HepG2 (cell line): ENCODE measurements at regions not wholly inside any gene's neighbourhood (a gene's known extent, or its start where the extent isn't known, plus 50 kb on each side); places are given as distances from the start of the nearest gene placed in this dataset.

Experiments
- BORCS8-MEF2B ChIP-seq: sonication (generic); formaldehyde crosslinking; IDR thresholded peaks from 2 replicates; pipeline ENCODE4 v1.8.0; 2022; ENCODE audit warnings: mild to moderate bottlenecking, missing genetic modification reagents
- E2F5 ChIP-seq: sonication (generic); formaldehyde crosslinking; conservative IDR thresholded peaks from 2 replicates; pipeline ENCODE4 v1.4.0; 2020; ENCODE audit warnings: missing genetic modification reagents
- FOSL1 ChIP-seq: sonication (generic); formaldehyde crosslinking; IDR thresholded peaks from 2 replicates; pipeline ENCODE4 v1.9.0; 2021; ENCODE audit warnings: missing genetic modification reagents, borderline replicate concordance
- FOXK1 ChIP-seq: sonication (generic); formaldehyde crosslinking; IDR thresholded peaks from 2 replicates; pipeline ENCODE4 v1.4.0; 2020; ENCODE audit warnings: low read depth, missing genetic modification reagents, borderline replicate concordance
- HOXA7 ChIP-seq: sonication (generic); formaldehyde crosslinking; IDR thresholded peaks from 2 replicates; pipeline ENCODE4 v1.8.1; 2022; ENCODE audit warnings: mild to moderate bottlenecking, missing genetic modification reagents, moderate library complexity
- JUN ChIP-seq: sonication (generic); formaldehyde crosslinking; IDR thresholded peaks from 2 replicates; pipeline ENCODE4 v1.4.0; 2020; ENCODE audit warnings: mild to moderate bottlenecking, missing genetic modification reagents
- KMT2A ChIP-seq: sonication (generic); formaldehyde crosslinking; IDR thresholded peaks from 2 replicates; pipeline ENCODE4 v1.4.0; 2020; ENCODE audit warnings: missing genetic modification reagents
- MTA1 ChIP-seq: sonication (generic); formaldehyde crosslinking; IDR thresholded peaks from 2 replicates; pipeline ENCODE4 v1.4.0; 2020; ENCODE audit warnings: missing genetic modification reagents, mild to moderate bottlenecking, borderline replicate concordance
- NBN ChIP-seq: fragments of 450-650 bp; conservative IDR thresholded peaks from 2 replicates; pipeline ENCODE4 v1.6.1; 2017
- RFXAP ChIP-seq: sonication (generic); formaldehyde crosslinking; IDR thresholded peaks from 2 replicates; pipeline ENCODE4 v1.4.0; 2020; ENCODE audit warnings: missing genetic modification reagents, borderline replicate concordance
- SAP130 ChIP-seq: IDR thresholded peaks from 2 replicates; pipeline ENCODE4 v1.6.1; 2016; ENCODE audit warnings: low read depth
- SATB2 ChIP-seq: sonication (generic); formaldehyde crosslinking; IDR thresholded peaks from 2 replicates; pipeline ENCODE4 v1.5.0; 2020; ENCODE audit warnings: missing genetic modification reagents
- ZBTB1 ChIP-seq: sonication (generic); formaldehyde crosslinking; IDR thresholded peaks from 2 replicates; pipeline ENCODE4 v1.4.0; 2020; ENCODE audit warnings: missing genetic modification reagents, borderline replicate concordance
- ZBTB43 ChIP-seq: sonication (generic); formaldehyde crosslinking; conservative IDR thresholded peaks from 2 replicates; pipeline ENCODE4 v1.4.0; 2020; ENCODE audit warnings: missing genetic modification reagents
- ZNF274 ChIP-seq: sonication (generic); formaldehyde crosslinking; IDR thresholded peaks from 2 replicates; pipeline ENCODE4 v1.5.1; 2020; ENCODE audit warnings: mild to moderate bottlenecking, missing genetic modification reagents
- ZNF281 ChIP-seq: sonication (generic); formaldehyde crosslinking; IDR thresholded peaks from 2 replicates; pipeline ENCODE4 v1.4.0; 2020; ENCODE audit warnings: missing genetic modification reagents, borderline replicate concordance
- ZNF329 ChIP-seq: sonication (generic); formaldehyde crosslinking; IDR thresholded peaks from 2 replicates; pipeline ENCODE4 v1.9.0; 2021; ENCODE audit warnings: low read depth, mild to moderate bottlenecking, missing genetic modification reagents
- ZNF432 ChIP-seq: sonication (generic); formaldehyde crosslinking; IDR thresholded peaks from 2 replicates; pipeline ENCODE4 v1.5.0; 2020; ENCODE audit warnings: missing genetic modification reagents, mild to moderate bottlenecking, borderline replicate concordance
- ZNF564 ChIP-seq: sonication (generic); formaldehyde crosslinking; IDR thresholded peaks from 2 replicates; pipeline ENCODE4 v1.8.1; 2023; ENCODE audit warnings: mild to moderate bottlenecking, missing genetic modification reagents
- ZNF569 ChIP-seq: sonication (generic); formaldehyde crosslinking; IDR thresholded peaks from 2 replicates; pipeline ENCODE4 v1.5.0; 2020; ENCODE audit warnings: mild to moderate bottlenecking, missing genetic modification reagents, moderate library complexity, borderline replicate concordance
- ZNF577 ChIP-seq: sonication (generic); formaldehyde crosslinking; IDR thresholded peaks from 2 replicates; pipeline ENCODE4 v1.4.0; 2020; ENCODE audit warnings: mild to moderate bottlenecking, low read depth, missing genetic modification reagents, borderline replicate concordance
- ZNF790 ChIP-seq: sonication (generic); formaldehyde crosslinking; IDR thresholded peaks from 2 replicates; pipeline ENCODE4 v1.8.0; 2022; ENCODE audit warnings: missing genetic modification reagents, mild to moderate bottlenecking, borderline replicate concordance
- ZNF879 ChIP-seq: sonication (generic); formaldehyde crosslinking; IDR thresholded peaks from 2 replicates; pipeline ENCODE4 v1.8.1; 2023; ENCODE audit warnings: missing genetic modification reagents
- TF ChIP-seq, protein P1 (sequence below): sonication (generic); formaldehyde crosslinking; IDR thresholded peaks from 2 replicates; pipeline ENCODE4 v1.5.0; 2020; ENCODE audit warnings: missing genetic modification reagents

DNA sequence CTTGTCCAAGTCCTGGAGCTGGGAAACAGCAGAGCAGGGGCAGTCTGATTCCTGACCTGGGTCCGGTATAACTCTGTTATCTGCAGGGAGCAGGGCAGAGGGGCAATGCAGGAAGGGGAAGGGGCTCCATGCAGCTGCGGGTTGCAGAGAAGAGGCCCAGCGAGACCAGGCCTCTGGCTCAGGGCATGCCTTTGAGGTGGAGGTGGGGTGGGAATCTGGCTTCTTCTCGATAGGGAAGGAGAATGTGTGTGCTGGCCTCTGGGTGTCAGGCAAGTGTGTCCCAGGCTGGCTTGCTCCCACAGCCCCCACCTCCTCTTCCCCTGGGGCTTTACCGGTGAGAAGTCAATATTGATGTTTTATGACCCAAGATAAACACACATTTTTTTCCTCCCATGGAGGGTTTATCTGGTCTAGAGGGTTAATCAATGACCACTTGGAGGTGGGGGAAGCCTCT lies 187.1 kb upstream of the HAAO start (continued):
- TF ChIP-seq ZNF281 (peak; percentile 94), BORCS8-MEF2B (CRISPR knock-in tag) (peak; percentile 76; the same call in 1 of the 2 replicates), ZNF790 (CRISPR knock-in tag) (peak; percentile 83; the same call in 1 of the 2 replicates), ZNF432 (CRISPR knock-in tag) (no peak), ZNF274 (CRISPR knock-in tag) (no peak), SAP130 (CRISPR knock-in tag) (peak; percentile 87; the same call in 1 of the 2 replicates), FOSL1 (CRISPR knock-in tag) (no peak; the same call in 1 of the 2 replicates), SATB2 (CRISPR knock-in tag) (no peak), JUN (no peak; the same call in 1 of the 2 replicates), RFXAP (CRISPR knock-in tag) (0 out of 2 replicates have a peak, but pooled peaks have one; percentile 88), ZNF577 (CRISPR knock-in tag) (no peak), NBN (no peak), ZNF879 (no peak), ZBTB43 (peak; percentile 75; the same call in 1 of the 2 replicates), ZBTB1 (CRISPR knock-in tag) (no peak), HOXA7 (CRISPR knock-in tag) (no peak), KMT2A (CRISPR knock-in tag) (no peak; the same call in 1 of the 2 replicates), ZNF569 (CRISPR knock-in tag) (peak; percentile 93; the same call in 1 of the 2 replicates), FOXK1 (CRISPR knock-in tag) (peak; percentile 96), E2F5 (CRISPR knock-in tag) (no peak), ZNF329 (peak; percentile 82; the same call in 1 of the 2 replicates), MTA1 (CRISPR knock-in tag) (peak; percentile 93; the same call in 1 of the 2 replicates), ZNF564 (CRISPR knock-in tag) (peak; percentile 57)
- TF ChIP-seq, protein P1, sequence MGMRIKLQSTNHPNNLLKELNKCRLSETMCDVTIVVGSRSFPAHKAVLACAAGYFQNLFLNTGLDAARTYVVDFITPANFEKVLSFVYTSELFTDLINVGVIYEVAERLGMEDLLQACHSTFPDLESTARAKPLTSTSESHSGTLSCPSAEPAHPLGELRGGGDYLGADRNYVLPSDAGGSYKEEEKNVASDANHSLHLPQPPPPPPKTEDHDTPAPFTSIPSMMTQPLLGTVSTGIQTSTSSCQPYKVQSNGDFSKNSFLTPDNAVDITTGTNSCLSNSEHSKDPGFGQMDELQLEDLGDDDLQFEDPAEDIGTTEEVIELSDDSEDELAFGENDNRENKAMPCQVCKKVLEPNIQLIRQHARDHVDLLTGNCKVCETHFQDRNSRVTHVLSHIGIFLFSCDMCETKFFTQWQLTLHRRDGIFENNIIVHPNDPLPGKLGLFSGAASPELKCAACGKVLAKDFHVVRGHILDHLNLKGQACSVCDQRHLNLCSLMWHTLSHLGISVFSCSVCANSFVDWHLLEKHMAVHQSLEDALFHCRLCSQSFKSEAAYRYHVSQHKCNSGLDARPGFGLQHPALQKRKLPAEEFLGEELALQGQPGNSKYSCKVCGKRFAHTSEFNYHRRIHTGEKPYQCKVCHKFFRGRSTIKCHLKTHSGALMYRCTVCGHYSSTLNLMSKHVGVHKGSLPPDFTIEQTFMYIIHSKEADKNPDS (CRISPR knock-in tag) = no peak
